HEK293T (cell line): ENCODE measurements at regions not wholly inside any gene's neighbourhood (a gene's known extent, or its start where the extent isn't known, plus 50 kb on each side); places are given as distances from the start of the nearest gene placed in this dataset.

Experiments used
- BHLHE40 ChIP-seq: fragments of 450-650 bp; IDR thresholded peaks from 2 replicates; pipeline ENCODE4 v1.6.1; 2016; ENCODE audit warnings: mild to moderate bottlenecking, moderate library complexity, borderline replicate concordance
- ELF4 ChIP-seq: fragments of 450-650 bp; IDR thresholded peaks from 2 replicates; pipeline ENCODE4 v1.6.1; 2017; ENCODE audit warnings: antibody characterized with exemption
- FOXM1 ChIP-seq: fragments of 450-650 bp; IDR thresholded peaks from 2 replicates; pipeline ENCODE4 v1.6.1; 2017; ENCODE audit warnings: mild to moderate bottlenecking, borderline replicate concordance
- SP1 ChIP-seq: fragments of 450-650 bp; IDR thresholded peaks from 2 replicates; pipeline ENCODE4 v1.6.1; 2017
- SUZ12 ChIP-seq: fragments of 450-650 bp; IDR thresholded peaks from 2 replicates; pipeline ENCODE4 v1.6.1; 2016; ENCODE audit warnings: mild to moderate bottlenecking
- TARDBP ChIP-seq: fragments of 450-650 bp; IDR thresholded peaks from 2 replicates; pipeline ENCODE4 v1.6.1; 2016
- ZNF384 ChIP-seq: fragments of 450-650 bp; IDR thresholded peaks from 2 replicates; pipeline ENCODE4 v1.6.1; 2016

DNA sequence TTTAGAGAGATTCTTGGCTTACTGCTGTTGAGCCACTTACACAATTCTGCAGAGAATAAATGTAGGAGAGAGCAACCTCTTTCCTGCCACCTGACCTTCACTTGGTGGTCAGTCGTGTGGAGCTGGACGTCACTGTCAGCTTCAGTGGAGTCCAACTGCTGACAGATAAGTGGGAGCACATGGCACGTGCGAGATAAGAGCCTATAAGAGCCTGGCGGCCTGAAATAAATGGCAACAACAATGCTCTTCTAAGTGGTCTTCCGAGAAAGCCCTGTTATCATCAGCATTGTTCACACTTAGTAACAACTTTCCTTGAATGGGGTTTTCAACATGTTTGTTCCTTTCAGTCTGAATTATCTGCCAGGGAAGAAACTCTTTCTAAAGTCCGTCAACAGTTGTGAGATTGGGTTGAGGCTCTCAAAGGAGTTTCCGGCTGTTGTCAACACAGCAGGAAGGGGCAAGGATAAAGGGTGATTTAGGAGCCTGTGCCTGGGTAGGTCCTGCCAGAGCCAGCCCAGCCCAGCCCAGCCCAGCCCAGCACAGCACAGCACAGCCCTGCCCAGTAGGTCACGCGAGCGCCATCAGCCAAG, 57.2 kb upstream of the RUNX1 start:
- TF ChIP-seq BHLHE40 = no peak
- TF ChIP-seq FOXM1 = no peak
- TF ChIP-seq SP1 = no peak
- no peak for TF ChIP-seq ELF4
- no peak for TF ChIP-seq SUZ12
- no peak for TF ChIP-seq TARDBP
- TF ChIP-seq ZNF384 = no peak
